GM21423 (cell line): ENCODE measurements at regions not wholly inside any gene's neighbourhood (a gene's known extent, or its start where the extent isn't known, plus 50 kb on each side); places are given as distances from the start of the nearest gene placed in this dataset.
"Not testable (repeated sequence)": the region's sequence is repeated elsewhere in the genome, so short reads cannot be mapped to it uniquely, and the experiment has no call there.

Experiments used
- ATAC-seq: cut with Tn5 transposase; IDR thresholded peaks from one replicate; pipeline ENCODE4 v1.9.1; 2021; ENCODE audit warnings: mild to moderate bottlenecking, moderate library complexity; ENCODE audit not compliant: unreplicated experiment

DNA sequence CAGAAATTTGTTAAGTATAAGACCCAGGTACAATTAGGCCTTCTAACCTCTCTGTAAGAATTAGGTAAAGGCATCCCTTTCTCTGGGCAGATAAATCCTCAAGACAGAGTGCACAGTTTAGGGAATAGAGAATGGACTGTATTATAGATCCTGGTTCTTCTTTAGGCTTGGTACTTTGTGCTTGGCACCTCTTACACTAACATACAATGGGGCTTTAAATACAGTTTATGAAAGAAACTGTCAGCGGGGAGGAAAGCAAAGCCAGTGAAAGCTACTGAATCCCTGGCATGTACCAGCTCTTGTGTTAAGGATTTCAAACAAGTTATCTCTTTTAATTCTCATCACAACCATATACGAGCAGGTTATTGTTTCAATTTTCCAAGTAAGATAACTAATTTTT lies 1350.0 kb downstream of the ADGRL3 start:
- ATAC-seq = no peak

DNA sequence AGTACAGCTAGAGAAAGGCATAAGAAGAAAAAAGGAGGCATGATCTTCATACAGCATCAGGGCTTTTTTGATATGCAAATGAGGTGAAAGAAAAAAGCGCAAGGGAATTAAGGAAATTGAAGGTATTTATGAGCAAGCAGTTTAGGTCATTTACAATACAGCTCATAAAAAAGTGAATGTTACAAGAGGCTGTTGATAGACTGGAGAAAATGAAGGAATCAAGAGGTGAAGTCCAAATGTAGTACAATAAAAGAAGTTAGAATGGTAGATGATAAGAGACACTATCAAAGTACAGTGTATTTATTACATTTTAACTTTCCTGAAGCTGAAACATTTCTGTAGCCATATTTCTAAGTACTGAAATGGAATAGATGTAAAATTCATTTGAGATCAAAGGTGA lies 1349.5 kb downstream of the ADGRL3 start:
- ATAC-seq = no peak

DNA sequence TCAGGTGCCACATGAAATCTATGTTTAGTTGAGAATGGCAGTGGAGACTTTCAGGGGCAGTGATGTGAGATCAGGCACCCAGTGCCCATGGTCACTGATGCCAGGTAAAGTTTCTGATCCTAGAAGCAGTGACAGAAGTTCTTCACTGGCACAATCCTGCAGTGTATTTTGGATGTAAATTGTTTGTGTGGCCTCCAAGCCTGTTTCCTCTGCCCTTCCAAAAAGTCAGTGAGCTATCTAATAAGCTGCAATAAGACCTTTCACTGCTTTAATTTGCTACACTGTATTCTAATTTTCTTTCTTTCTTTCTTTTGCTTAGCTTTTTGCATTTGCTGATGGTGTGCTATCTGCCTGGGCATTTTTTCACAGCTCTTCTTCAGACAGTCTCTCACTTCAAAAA lies 1348.6 kb downstream of the ADGRL3 start:
- ATAC-seq = no peak

DNA sequence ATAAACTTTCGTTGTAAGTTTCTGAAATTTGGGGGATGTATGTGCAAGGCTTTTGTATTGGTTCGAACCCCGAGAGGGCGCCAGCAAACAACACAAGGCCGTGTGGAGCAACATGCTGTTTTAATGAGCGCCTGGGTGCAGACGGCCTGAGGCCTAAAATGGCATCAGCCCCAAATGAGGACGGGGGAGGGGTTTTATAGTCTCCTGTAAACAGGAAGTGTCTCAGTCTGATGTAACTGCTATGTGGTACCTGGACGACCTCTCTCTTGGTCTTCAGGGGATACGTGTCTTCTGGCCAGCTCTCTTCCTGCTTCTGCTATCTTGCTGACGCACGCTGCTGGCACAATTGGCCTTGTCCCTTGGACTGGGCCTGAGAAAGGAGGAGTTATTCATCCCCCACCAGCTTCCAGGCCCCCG lies 1348.0 kb downstream of the ADGRL3 start:
- no peak for ATAC-seq

DNA sequence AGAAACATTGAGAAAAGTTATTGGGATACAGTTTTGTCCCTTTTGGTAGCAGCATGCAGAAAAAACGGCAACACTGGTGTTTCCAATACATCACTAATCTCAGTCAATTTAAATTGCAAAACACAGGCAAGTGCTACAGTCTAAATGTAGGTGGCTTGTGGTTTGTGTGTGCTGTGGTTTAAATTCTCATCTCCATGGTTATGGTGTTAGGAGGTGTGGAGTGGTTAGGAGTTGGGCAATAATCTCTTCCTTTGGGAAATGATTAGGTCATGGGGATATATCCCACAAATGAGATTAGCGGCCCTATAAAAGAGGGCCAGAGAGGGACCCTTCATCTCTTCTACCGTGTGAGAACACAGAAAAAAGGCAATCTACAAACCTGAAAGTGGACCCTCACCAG lies 1344.3 kb downstream of the ADGRL3 start:
- no peak for ATAC-seq

DNA sequence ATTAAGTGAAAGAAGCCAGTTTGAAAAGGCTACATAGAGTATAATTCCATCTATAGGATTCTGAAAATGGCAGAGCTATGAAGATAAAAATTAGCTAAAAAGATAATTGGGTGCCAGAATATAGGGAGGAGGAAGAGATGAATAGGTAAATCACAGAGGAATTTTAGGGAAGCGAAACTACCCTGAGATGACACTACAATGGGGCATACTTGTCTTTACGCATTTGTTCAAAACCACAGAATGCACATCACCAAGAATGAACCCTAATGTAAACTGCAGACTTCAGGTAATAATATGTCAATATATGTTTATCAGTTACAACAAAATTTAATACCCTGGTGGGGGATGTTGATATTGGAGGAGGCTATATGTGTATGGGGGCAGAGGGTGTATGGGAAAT lies 1342.9 kb downstream of the ADGRL3 start:
- ATAC-seq = no peak

DNA sequence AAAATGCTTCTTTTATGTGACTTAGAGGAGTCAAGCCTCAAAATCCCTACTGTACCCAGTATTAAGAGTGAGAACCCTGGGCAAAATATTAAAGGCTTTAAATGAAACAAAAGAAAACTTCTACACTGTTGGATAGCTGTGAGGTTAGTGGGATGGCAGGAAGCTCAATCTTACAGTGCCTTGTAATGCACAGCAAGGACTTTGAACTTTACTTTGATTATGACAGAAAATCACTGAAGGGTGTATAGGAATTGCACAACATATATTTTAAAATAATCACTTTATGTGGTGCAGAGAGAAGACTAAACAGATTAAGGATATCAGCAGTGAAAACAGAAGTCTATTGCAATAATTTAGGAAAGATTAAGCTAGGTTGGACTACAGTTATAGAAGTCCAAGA lies 1333.4 kb downstream of the ADGRL3 start:
- no peak for ATAC-seq

DNA sequence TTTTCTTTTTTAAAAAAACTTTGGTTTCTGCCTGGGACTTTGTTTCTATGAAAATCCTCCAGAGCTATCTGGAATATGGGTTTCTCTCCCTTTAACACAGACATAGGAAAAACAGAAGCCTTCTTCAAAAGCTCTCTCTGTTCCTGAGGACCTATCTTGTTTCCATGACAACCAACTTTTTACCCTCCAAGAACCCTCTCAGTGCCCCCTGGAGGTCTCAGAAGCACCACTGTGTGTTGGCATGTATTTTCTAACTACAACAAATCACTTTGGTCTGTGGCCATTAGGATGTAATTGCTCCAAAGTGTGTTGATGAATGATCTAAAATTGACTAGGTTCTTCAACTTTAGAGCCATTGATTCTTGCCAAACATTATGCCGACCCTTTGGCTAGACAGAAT lies 1331.6 kb downstream of the ADGRL3 start:
- no peak for ATAC-seq

DNA sequence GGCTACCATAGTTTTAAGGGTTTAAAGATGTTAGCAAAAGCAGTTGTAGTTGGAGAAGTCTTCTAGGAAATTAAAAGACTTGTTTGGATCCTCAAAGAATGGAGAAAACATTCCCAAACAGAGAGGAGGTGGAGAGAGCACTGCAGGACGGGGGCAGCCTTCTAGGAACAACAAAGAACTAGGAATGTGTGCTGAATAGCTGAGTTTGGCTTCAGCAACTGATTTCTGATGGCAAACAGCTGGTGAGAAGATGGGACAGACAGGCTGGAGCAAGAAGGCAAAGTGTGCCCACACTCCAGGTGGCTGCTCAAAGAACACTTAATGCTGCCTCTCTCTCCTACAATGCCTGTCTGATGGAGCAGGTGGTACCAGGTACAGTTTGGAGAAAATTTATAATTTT lies 1331.1 kb downstream of the ADGRL3 start:
- ATAC-seq = no peak

DNA sequence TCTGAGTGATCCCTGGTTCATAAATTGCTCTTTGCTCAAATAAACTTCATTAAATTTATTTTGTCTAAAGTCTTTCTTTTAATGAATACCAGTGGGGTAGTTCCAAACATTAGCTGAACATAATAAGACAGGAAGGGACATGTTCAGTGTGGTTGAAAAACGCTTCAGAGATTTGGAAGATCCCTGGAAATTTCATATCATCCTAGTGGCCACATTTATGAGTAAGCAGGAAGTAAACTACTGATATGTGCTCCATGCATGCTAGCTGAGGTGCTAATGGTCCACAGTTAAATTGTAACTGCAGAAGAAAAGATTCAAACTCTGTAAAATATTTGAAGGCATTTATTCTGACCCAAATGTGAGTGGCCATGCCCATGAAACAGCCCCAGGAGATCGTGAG lies 1328.7 kb downstream of the ADGRL3 start:
- ATAC-seq = no peak

DNA sequence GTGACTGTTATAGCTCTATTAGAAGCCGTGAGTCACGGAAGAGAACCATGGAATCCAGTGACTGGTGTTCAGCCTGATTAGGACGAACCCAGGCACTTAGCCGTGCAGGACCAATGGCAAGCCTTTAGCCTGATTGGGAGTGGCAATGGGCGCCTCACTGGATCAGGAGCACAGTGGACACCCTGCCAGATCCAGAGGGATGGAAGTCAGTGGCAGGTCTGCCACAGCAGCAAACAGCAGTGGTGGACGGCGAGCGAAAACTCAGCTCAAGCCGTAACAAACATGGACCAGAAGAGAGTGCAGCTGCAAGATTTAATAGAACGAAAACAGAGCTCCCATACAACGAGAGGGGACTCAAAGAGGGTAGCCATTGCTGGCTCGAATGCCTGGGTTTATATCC lies 1326.5 kb downstream of the ADGRL3 start:
- no peak for ATAC-seq

DNA sequence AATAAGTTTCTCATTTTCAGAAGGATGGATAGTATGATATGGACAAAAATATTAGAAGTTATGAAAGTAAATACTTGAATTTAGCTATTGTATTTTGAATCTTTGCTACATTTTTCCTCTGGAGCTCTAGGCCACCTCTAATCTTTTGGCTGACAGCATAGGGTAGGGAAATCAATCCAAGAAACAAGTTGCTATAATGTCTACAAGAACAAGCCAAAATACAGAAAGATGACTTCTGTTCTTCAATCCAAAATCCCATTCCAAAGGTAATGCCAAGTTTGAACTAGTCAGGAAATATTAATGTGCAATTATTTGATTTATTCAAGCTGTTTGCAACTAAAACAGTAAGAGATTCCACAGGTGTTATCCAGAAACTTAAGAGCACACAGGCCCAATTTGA lies 1323.1 kb downstream of the ADGRL3 start:
- no peak for ATAC-seq

DNA sequence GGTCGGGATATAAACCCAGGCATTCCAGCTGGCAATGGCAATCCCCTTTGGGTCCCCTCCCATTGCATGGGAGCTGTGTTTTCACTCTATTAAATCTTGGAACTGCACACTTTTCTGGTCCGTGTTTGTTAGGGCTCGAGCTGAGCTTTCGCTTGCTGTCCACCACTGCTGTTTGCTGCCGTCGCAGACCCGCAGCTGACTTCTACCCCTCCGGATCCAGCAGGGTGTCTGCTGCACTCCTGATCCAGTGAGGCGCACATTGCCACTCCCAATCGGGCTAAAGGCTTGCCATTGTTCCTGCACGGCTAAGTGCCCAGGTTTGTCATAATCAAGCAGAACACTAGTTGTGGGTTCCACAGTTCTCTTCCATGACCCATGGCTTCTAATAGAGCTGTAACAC lies 1322.1 kb downstream of the ADGRL3 start:
- ATAC-seq = no peak

DNA sequence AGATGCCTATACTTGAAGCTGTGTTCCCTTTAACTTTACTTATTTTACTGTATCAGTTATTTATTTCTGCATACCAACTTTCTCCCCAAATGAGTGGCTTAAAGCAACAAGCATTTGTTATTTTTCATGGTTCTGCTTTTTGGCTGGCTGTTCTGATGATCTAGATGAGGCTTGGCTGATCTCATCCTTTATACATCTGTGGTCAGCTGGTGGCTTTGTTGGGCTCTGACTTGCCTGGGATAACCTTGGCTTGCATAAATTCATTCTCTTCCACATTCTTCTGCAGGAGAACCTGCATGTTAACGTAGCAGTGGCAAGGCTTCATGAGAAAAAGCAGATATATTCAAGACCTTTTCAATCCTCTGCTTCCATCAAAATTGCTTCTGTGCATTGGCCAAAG lies 1317.6 kb downstream of the ADGRL3 start:
- no peak for ATAC-seq

DNA sequence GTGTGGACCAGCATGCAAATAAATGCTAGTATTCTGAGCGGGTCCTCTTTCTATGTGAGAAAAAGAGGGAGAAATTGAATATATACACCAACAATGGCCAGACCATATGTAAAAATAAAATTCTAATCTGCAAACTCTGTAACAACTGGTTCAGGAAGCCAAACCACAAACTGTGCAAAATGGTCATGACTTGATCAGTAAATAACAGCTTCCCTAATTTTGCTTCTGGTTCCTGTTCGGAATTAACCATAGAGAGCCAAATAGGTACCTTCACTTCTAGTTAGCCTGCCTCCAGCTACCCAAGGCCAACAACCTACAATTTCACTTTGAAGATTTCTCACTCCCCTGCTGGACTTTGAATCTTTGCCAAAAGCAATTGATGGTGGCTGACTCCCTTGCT lies 1313.2 kb downstream of the ADGRL3 start:
- no peak for ATAC-seq

DNA sequence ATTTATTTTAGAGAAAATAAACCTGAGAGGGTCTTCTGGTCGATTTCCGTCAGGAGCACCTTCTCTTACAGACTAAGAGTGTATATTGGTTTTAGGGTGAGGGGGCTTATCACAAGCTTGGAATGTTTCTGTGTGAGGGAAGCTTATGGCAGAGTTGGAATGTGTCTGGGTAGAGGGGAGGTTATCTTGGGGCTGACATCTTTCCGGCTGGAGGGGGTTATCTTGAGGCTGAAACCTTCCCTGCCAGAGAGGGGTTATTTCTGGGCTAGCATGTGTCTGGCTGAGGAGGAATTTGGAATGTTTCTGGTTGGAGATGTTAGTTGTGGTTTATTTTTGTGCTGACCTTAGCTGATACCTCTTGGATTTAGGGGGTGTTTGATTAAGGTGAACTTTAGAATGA lies 1312.1 kb downstream of the ADGRL3 start:
- no peak for ATAC-seq

DNA sequence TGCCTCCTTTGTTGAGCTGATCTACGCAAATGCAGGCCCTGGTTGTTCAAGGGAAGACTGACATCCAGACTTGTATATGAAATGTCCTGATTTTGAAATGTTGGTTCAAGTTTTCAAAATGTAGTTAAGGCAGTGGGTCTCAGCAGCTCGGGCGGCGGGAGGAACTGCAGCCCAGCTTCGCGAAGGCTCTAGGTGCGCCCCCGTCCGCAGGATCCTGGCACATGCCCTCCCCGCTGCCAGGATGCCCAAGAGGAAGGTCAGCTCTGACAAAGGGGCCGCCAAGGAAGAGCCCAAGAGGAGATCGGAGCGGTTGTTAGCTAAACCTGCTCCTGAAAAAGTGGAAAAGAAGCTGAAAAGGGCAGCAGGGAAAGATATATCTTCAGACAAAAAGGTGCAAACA lies 1310.1 kb downstream of the ADGRL3 start:
- no peak for ATAC-seq

DNA sequence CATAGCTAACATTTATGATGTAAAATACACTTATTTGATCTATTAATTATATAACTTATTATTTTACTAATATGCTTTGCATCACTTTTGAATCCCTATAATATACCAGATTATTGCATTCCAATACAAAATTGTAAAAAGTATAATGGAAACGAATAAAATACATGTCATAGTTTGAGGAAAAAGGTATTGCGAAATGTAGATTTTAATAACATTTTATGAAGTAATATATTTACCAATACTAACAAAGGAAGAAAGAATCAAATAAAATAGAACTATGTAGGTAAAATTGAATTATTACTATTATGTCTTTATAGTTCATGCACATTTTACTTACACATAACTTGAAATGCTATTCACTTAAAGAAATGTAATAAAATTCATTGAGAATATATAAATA lies 1300.2 kb downstream of the ADGRL3 start:
- no peak for ATAC-seq

DNA sequence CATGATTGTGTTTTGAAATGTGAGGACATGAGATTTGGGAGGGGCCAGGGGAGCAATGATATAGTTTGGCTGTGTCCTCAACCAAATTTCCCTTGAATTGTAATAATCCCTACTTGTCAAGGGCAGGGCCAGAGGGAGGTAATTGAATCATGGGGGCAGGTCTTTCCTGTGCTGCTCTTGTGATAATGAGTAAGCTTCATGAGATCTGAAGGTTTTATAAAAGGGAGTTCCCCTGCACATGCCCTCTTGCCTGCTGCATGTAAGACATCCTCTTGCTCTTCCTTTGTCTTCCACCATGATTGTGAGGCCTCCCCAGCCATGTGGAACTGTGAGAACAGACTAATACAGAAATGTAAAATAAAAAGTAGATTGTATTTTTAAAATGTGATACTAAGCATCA lies 1294.9 kb downstream of the ADGRL3 start:
- ATAC-seq = no peak

DNA sequence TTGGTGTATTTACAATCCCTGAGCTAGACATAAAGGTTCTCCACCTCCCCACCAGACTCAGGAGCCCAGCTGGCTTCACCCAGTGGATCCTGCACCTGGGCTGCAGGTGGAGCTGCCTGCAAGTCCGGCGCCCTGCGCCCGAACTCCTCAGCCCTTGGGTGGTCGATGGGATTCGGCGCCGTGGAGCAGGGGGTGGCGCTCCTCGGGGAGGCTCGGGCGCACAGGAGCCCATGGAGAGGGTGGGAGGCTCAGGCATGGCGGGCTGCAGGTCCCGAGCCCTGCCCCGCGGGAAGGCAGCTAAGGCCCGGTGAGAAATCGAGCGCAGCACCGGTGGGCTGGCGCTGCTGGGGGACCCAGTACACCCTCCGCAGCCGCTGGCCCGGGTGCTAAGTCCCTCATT lies 1291.6 kb downstream of the ADGRL3 start:
- ATAC-seq = not testable (repeated sequence)

DNA sequence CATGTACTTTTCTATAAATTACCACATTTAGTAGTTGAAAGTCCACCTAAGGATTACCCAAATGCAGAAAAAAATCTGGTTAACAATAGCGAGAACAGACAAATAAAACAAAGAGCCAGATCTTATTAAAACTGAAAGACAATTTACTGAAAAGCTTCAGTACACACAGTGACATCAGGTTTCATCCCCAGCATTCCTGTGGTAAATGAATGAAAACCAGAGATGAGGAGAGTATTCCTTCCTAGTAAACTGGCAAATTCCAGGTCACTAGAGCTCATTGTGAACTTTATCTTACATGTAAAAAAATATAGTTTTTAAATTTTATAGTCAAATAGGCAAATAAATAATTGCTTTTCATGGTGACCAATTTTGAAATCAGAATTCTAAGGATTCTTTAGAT lies 1290.5 kb downstream of the ADGRL3 start:
- no peak for ATAC-seq

DNA sequence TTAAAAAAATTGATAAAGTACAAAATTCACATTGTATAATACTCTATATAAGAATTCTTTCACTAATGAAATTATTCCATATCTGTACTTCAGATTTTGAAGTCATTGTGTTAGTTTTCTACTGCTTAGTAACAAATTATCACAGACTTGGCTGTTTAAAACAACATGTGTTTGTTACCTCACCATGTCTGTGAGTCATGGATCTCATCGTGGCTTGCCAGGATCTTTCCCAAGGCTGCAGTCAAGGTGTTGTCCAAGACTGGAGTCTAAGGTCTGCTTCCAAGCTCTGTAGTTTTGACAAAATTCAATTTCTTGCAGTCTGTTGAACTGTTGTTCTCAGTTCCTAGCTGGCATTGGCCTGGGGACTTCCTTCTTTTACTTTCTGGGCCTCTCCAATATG lies 1286.9 kb downstream of the ADGRL3 start:
- no peak for ATAC-seq

DNA sequence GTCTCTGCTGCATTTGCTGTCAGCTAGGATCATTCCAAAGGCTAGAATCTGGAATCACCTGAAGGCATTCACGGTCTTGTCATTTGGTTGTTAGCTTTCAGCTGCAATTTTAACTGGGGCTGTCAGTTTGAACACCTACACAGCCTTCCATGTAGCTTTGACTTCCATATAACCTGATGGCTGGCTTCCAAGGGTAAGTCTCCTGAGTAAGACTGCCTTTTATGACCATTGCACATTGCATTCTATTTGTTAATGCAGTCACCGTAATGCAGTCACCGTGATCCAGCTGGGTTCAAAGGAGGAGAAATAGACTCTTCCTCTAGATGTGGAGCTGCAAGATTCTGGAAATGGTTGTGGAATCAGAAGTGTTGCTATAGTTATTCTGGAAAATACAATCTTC lies 1284.2 kb downstream of the ADGRL3 start:
- ATAC-seq = no peak

DNA sequence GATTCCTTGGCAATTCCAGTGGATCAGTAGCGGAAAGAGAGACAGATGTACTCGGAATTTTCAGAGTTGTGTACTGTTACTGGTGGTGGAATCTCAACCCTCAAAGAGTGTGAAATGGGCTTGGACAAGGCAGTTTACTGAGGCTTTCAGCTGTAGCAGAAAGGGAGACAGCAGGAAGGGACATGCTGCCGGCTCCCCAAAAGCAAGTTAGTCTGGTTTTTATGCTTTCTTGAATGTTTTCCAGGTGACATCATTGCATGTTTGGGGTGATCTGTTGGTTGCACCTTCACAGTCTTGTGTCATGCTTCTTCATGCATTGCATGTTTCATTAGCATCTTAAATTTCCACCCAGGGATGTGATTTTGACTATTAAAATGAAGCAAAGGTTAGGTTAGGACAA lies 1282.2 kb downstream of the ADGRL3 start:
- no peak for ATAC-seq
